Adrenal gland (tissue), 5 donors: ENCODE measurements at regions not wholly inside any gene's neighbourhood (a gene's known extent, or its start where the extent isn't known, plus 50 kb on each side); places are given as distances from the start of the nearest gene placed in this dataset.

Experiments
- CTCF ChIP-seq, 6 experiments: fragments of 450-650 bp in 4 of 6; fragments of 200-600 bp in 2 of 6; sonication (generic) in 1 of 6; IDR thresholded peaks; 1 replicate in 5 of 6; 2 replicates in 1 of 6; pipeline versions ENCODE4 v1.5.1 to v1.8.0; 2016 to 2021; ENCODE audit warnings: antibody characterized with exemption in 6 of 6, mild to moderate bottlenecking in 2 of 6, moderate library complexity in 1 of 6
- POLR2A ChIP-seq, 2 donors: fragments of 450-650 bp; IDR thresholded peaks; one replicate each; pipeline ENCODE4 v1.6.1; 2017; ENCODE audit warnings: antibody characterized with exemption in 2 of 2, mild to moderate bottlenecking in 2 of 2, moderate library complexity in 1 of 2
- donor health status: DM: no; HTN: no; CAD: no.

GRCh38 chr5:12459326-12459725 lies 555.1 kb upstream of the CTNND2 start:
- TF ChIP-seq CTCF (IDR thresholded peaks at IDR 0.05) = no peak
- no peak for TF ChIP-seq POLR2A (IDR thresholded peaks at IDR 0.05)
